ENCODE measurements at regions not wholly inside any gene's neighbourhood (a gene's known extent, or its start where the extent isn't known, plus 50 kb on each side); places are given as distances from the start of the nearest gene placed in this dataset.

GRCh38 chr5:82702046-82702445 is 375.1 kb downstream of the TMEM167A start (continued):
- no peak for TF ChIP-seq RERE (CRISPR knock-in tag; IDR thresholded peaks at IDR 0.05; ENCODE audit: low read depth)
- no peak for TF ChIP-seq EEA1 (CRISPR knock-in tag; IDR thresholded peaks at IDR 0.05; ENCODE audit: borderline replicate concordance)
- no peak for TF ChIP-seq DDIT3 (CRISPR knock-in tag; IDR thresholded peaks at IDR 0.05)
- no peak for TF ChIP-seq ZNF713 (CRISPR knock-in tag; IDR thresholded peaks at IDR 0.05)
- no peak for TF ChIP-seq TEF (CRISPR knock-in tag; IDR thresholded peaks at IDR 0.05)
- no peak for TF ChIP-seq ZNF652 (CRISPR knock-in tag; IDR thresholded peaks at IDR 0.05; ENCODE audit: borderline replicate concordance, low read depth)
- TF ChIP-seq MED1 (CRISPR knock-in tag; IDR thresholded peaks at IDR 0.05) = no peak
- no peak for TF ChIP-seq ZNF224 (CRISPR knock-in tag; IDR thresholded peaks at IDR 0.05)

Data from HepG2 (cell line).